H9 (cell line): ENCODE measurements at regions not wholly inside any gene's neighbourhood (a gene's known extent, or its start where the extent isn't known, plus 50 kb on each side); places are given as distances from the start of the nearest gene placed in this dataset.

Experiments used
- DNase-seq: peaks from one replicate; pipeline ENCODE4 v3.0.0-alpha.2; 2017
- H2AFZ ChIP-seq: one replicate; pipeline ENCODE4 v1.6.1; 2013; ENCODE audit warnings: mild to moderate bottlenecking, low read length, control low read depth, moderate library complexity
- H2AK5ac ChIP-seq: 2 replicates; pipeline ENCODE4 v1.6.1; 2013; ENCODE audit warnings: low read length, control low read depth, mixed read lengths; ENCODE audit not compliant: insufficient read length
- H2BK120ac ChIP-seq: one replicate; pipeline ENCODE4 v1.6.1; 2013; ENCODE audit warnings: low read depth, mild to moderate bottlenecking, low read length, control low read depth, inconsistent platforms; ENCODE audit not compliant: poor library complexity, severe bottlenecking
- H2BK12ac ChIP-seq: 2 replicates; pipeline ENCODE4 v1.6.1; 2013; ENCODE audit warnings: low read length, control low read depth, mixed read lengths, low read depth; ENCODE audit not compliant: insufficient read length
- H2BK15ac ChIP-seq: 2 replicates; pipeline ENCODE4 v1.6.1; 2013; ENCODE audit warnings: low read depth, low read length, control low read depth
- H2BK20ac ChIP-seq: one replicate; pipeline ENCODE4 v1.6.1; 2013; ENCODE audit warnings: low read depth, mild to moderate bottlenecking, low read length, control low read depth, inconsistent platforms; ENCODE audit not compliant: poor library complexity, severe bottlenecking
- H2BK5ac ChIP-seq: 2 replicates; pipeline ENCODE4 v1.6.1; 2013; ENCODE audit warnings: low read length, control low read depth, mixed read lengths; ENCODE audit not compliant: insufficient read length
- H3K14ac ChIP-seq: 2 replicates; pipeline ENCODE4 v1.6.1; 2013; ENCODE audit warnings: low read length, control low read depth; ENCODE audit not compliant: insufficient read depth
- H3K18ac ChIP-seq: 2 replicates; pipeline ENCODE4 v1.6.1; 2013; ENCODE audit warnings: low read depth, mild to moderate bottlenecking, mixed read lengths, low read length, control low read depth; ENCODE audit not compliant: insufficient read length
- H3K23ac ChIP-seq: 2 replicates; pipeline ENCODE4 v1.6.1; 2013; ENCODE audit warnings: low read length, control low read depth, mixed read lengths, low read depth; ENCODE audit not compliant: insufficient read length
- H3K23me2 ChIP-seq: 2 replicates; pipeline ENCODE4 v1.6.1; 2013; ENCODE audit warnings: low read depth, mild to moderate bottlenecking, mixed read lengths, low read length, control low read depth; ENCODE audit not compliant: insufficient read length, poor library complexity, severe bottlenecking
- H3K27ac ChIP-seq: 2 replicates; pipeline ENCODE4 v1.5.1; 2013; ENCODE audit warnings: low read length, control low read depth, mixed read lengths, low read depth; ENCODE audit not compliant: insufficient read length
- H3K27me3 ChIP-seq: 2 replicates; pipeline ENCODE4 v1.6.1; 2013; ENCODE audit warnings: low read length, control low read depth, inconsistent platforms; ENCODE audit not compliant: insufficient read depth
- H3K4ac ChIP-seq: 2 replicates; pipeline ENCODE4 v1.6.1; 2013; ENCODE audit warnings: low read depth, mild to moderate bottlenecking, control low read depth, inconsistent platforms, low read length, moderate library complexity
- H3K4me1 ChIP-seq: 2 replicates; pipeline ENCODE4 v1.6.1; 2013; ENCODE audit warnings: low read length, control low read depth, inconsistent platforms; ENCODE audit not compliant: insufficient read depth
- H3K4me2 ChIP-seq: 2 replicates; pipeline ENCODE4 v1.6.1; 2013; ENCODE audit warnings: low read length, control low read depth, mixed read lengths; ENCODE audit not compliant: insufficient read length, insufficient read depth
- H3K56ac ChIP-seq: 2 replicates; pipeline ENCODE4 v1.6.1; 2013; ENCODE audit warnings: low read depth, mild to moderate bottlenecking, mixed read lengths, low read length, control low read depth; ENCODE audit not compliant: insufficient read length
- H3K79me1 ChIP-seq: 2 replicates; pipeline ENCODE4 v1.6.1; 2013; ENCODE audit warnings: low read depth, mild to moderate bottlenecking, moderate library complexity, low read length, control low read depth, inconsistent platforms; ENCODE audit not compliant: insufficient read depth, poor library complexity, severe bottlenecking
- H3K79me2 ChIP-seq: 2 replicates; pipeline ENCODE4 v1.6.1; 2013; ENCODE audit warnings: low read length, control low read depth, inconsistent platforms; ENCODE audit not compliant: insufficient read depth
- H3K9ac ChIP-seq: 2 replicates; pipeline ENCODE4 v1.6.1; 2013; ENCODE audit warnings: low read length, control low read depth, mixed read lengths; ENCODE audit not compliant: insufficient read length; ENCODE audit errors: extremely low read depth
- H3K9me3 ChIP-seq: one replicate; pipeline ENCODE4 v1.6.1; 2013; ENCODE audit warnings: low read depth, low read length, inconsistent platforms; ENCODE audit not compliant: control insufficient read depth
- H3T11ph ChIP-seq: one replicate; pipeline ENCODE4 v1.6.1; 2013; ENCODE audit warnings: mild to moderate bottlenecking, low read length, control low read depth, inconsistent platforms
- H4K20me1 ChIP-seq: one replicate; pipeline ENCODE4 v1.6.1; 2013; ENCODE audit not compliant: control insufficient read depth, insufficient read length, insufficient read depth
- H4K5ac ChIP-seq: 2 replicates; pipeline ENCODE4 v1.6.1; 2013; ENCODE audit warnings: low read depth, mild to moderate bottlenecking, mixed read lengths, low read length, control low read depth; ENCODE audit not compliant: insufficient read length
- H4K8ac ChIP-seq: replicated peaks from 2 replicates; pipeline ENCODE4 v1.6.1; 2013; ENCODE audit warnings: low read length, control low read depth, mixed read lengths, low read depth; ENCODE audit not compliant: insufficient read length
- H4K91ac ChIP-seq: 2 replicates; pipeline ENCODE4 v1.6.1; 2013; ENCODE audit warnings: low read depth, mild to moderate bottlenecking, moderate library complexity, mixed read lengths, low read length, control low read depth; ENCODE audit not compliant: insufficient read length
- H3K27ac Mint-ChIP-seq, 3 experiments: 2 replicates in 2 of 3; 3 replicates in 1 of 3; pipeline ENCODE4 v1.8.0; 2020 to 2021; ENCODE audit warnings: mixed read lengths in 3 of 3, mild to moderate bottlenecking in 1 of 3, moderate library complexity in 1 of 3
- H3K27me3 Mint-ChIP-seq: 2 replicates; pipeline ENCODE4 v1.8.0; 2021; ENCODE audit warnings: low read depth, mild to moderate bottlenecking, moderate library complexity, mixed read lengths
- H3K36me3 Mint-ChIP-seq, 3 experiments: 2 replicates in 2 of 3; 3 replicates in 1 of 3; pipeline ENCODE4 v1.8.0; 2020 to 2021; ENCODE audit warnings: low read depth in 3 of 3, mixed read lengths in 3 of 3; ENCODE audit not compliant: insufficient read depth in 1 of 3
- H3K4me1 Mint-ChIP-seq, 2 experiments: 2 replicates each; pipeline ENCODE4 v1.8.0; 2020; ENCODE audit warnings: mixed read lengths in 2 of 2
- H3K4me3 Mint-ChIP-seq, 2 experiments: 2 replicates in 1 of 2; 3 replicates in 1 of 2; pipeline ENCODE4 v1.8.0; 2020 to 2021; ENCODE audit warnings: mild to moderate bottlenecking in 2 of 2, mixed read lengths in 2 of 2, moderate library complexity in 1 of 2
- H3K9me3 Mint-ChIP-seq, 2 experiments: 2 replicates in 1 of 2; 3 replicates in 1 of 2; pipeline ENCODE4 v1.8.0; 2020; ENCODE audit warnings: mild to moderate bottlenecking in 2 of 2, mixed read lengths in 2 of 2, moderate library complexity in 1 of 2
- CTCF ChIP-seq: fragments of 200-600 bp; sonication (generic); conservative IDR thresholded peaks from 3 replicates; pipeline ENCODE4 v1.8.0; 2021; ENCODE audit warnings: antibody characterized with exemption, mild to moderate bottlenecking
- WGBS: extraction: QIAGEN DNeasy Blood & Tissue Kit; methylation state at CpG from one replicate; pipeline ENCODE4 v1.1.7; 2013; ENCODE audit warnings: missing lambda C conversion rate, low lambda C conversion rate, mixed read lengths; ENCODE audit not compliant: insufficient read length; ENCODE audit errors: extremely low coverage; 5-methylcytosine and 5-hydroxymethylcytosine counted together

GRCh38 chr6:131354356-131354755 lies 218.7 kb upstream of the ARG1 start:
- Histone ChIP-seq H4K91ac (no peak overlapping the region), H3K27ac (no peak overlapping the region), H3T11ph (no peak overlapping the region), H2BK15ac (no peak overlapping the region), H3K9me3 (no peaks in the 10 kb centered on the region), H3K18ac (no peak overlapping the region), H4K20me1 (no peaks in the 10 kb centered on the region), H2AK5ac (no peak overlapping the region), H3K56ac (no peak overlapping the region), H3K4me2 (no peak overlapping the region), H2BK12ac (no peak overlapping the region), H4K5ac (no peak overlapping the region), H2BK20ac (no peak overlapping the region), H3K9ac (no peak overlapping the region), H3K4ac (no peak overlapping the region), H4K8ac (no peak overlapping the region), H3K79me2 (no peaks in the 10 kb centered on the region), H3K4me1 (no peaks in the 10 kb centered on the region), H2BK5ac (no peak overlapping the region), H3K14ac (no peak overlapping the region), H3K79me1 (no peaks in the 10 kb centered on the region), H3K23ac (no peak overlapping the region), H3K27me3 (no peaks in the 10 kb centered on the region), H2AFZ (no peak overlapping the region), H2BK120ac (no peak overlapping the region), H3K23me2 (no peaks in the 10 kb centered on the region)
- DNase-seq, result no peak
- Mint-ChIP-seq H3K4me1 (peaks cover 0 to 15% of the 10 kb centered on the region in 2 experiments; a peak in 3 of 4 replicates), H3K27ac (peak overlapping the region in 1 of 3 experiments; percentile 41; a peak in 1 of 7 replicates), H3K36me3 (no peaks in the 10 kb centered on the region), H3K27me3 (no peaks in the 10 kb centered on the region), H3K4me3 (no peak overlapping the region), H3K9me3 (no peaks in the 10 kb centered on the region)
- WGBS, result no CpG with 5 or more reads among the region's 2 CpGs
- TF ChIP-seq CTCF, result no peak
